ENCODE measurements at regions not wholly inside any gene's neighbourhood (a gene's known extent, or its start where the extent isn't known, plus 50 kb on each side); places are given as distances from the start of the nearest gene placed in this dataset.

DNA sequence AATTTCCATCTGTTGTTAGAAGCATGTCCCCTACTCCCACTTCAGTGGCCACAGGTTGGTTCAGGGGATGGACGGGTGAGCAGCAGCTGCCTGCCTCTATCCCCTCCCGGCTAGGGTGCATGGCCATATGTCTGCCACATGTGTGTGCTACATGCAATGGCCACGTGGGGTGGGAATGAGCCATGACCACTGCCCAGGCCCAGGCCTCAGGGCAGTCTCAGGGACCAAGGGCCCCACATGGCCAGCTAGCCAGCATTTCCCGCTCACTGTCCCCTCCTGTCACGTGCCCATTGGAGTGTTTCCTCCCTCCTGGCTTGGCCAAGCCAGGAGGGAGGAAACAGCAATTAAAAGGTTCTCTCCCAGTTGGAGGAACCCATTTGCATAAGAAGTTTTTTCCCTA lies 117.1 kb downstream of the KCNS3 start:
- no peak for TF ChIP-seq POLR2AphosphoS5 (IDR thresholded peaks at IDR 0.05)
- TF ChIP-seq, protein P1, sequence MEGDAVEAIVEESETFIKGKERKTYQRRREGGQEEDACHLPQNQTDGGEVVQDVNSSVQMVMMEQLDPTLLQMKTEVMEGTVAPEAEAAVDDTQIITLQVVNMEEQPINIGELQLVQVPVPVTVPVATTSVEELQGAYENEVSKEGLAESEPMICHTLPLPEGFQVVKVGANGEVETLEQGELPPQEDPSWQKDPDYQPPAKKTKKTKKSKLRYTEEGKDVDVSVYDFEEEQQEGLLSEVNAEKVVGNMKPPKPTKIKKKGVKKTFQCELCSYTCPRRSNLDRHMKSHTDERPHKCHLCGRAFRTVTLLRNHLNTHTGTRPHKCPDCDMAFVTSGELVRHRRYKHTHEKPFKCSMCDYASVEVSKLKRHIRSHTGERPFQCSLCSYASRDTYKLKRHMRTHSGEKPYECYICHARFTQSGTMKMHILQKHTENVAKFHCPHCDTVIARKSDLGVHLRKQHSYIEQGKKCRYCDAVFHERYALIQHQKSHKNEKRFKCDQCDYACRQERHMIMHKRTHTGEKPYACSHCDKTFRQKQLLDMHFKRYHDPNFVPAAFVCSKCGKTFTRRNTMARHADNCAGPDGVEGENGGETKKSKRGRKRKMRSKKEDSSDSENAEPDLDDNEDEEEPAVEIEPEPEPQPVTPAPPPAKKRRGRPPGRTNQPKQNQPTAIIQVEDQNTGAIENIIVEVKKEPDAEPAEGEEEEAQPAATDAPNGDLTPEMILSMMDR (IDR thresholded peaks at IDR 0.05 in 8 of 11, conservative IDR thresholded peaks at IDR 0.05 in 3 of 11) = no peak

Data from spleen (tissue), 7 donors.